Stimulated activated CD4-positive, alpha-beta T cell treated with anti-CD3 and anti-CD28 coated beads, TNF-alpha, amount 100 ng/mL, for 24 hours (primary cell): ENCODE measurements at regions not wholly inside any gene's neighbourhood (a gene's known extent, or its start where the extent isn't known, plus 50 kb on each side); places are given as distances from the start of the nearest gene placed in this dataset.

ENCODE experiments used
- DNase-seq, 3 experiments: peaks; one replicate each; pipeline ENCODE4 v3.0.0-alpha.2; 2020; ENCODE audit warnings: low read depth in 3 of 3

DNA sequence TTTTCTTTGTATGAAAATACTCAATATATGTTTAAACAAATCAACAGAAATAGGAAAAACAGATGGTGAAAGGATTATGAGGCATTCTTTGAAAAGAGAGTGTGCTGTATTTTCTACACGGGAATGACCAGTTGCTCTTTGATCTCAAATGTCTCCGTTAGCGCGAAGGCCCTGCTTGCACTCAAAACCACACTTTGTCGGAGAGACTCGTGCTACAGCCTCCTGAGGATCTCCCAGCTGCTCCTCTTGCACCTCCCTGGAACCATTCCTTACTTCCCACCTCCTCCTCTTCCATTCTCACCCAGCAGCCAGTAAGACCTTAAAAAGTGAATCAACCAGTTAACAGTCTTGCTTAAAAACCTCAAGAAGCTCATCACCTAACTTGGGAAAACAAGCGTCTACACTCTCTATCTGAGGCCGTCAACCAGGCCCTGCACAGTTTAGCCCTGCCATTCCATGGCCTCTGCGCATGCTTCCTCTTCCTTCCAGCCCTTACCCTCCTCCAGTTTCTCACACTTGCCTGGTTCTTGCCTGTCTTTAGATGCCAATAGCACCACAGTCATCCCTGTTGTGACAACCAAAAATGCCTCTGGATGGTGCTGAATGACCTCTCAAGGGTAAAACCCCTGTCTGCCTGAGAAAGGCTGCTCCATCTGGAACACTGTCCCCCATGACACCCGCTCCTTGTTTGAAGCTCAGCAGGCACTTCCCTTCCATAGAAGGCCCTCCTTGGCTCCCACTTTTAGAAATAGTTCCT lies 594.7 kb upstream of the WWC1 start:
- no peak for DNase-seq

DNA sequence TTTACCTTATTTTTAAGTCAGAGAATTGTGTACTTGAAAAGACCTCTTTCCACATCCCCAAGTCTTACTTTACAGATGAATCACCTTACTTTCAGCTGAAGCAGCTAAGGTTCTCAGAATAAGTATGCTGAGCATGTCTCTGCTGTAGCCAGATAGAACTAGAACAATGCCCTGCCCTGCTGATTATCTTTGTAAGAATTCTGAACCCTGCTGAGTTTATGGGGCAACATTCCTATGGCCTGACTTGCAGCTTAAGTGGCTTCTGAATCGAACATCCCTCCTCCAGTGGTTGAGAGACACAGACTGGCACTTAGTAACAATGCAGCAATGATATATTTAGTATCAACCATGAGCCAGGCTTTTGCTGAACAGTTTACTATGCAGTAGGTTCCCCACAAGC lies 592.0 kb upstream of the WWC1 start:
- no peak for DNase-seq

DNA sequence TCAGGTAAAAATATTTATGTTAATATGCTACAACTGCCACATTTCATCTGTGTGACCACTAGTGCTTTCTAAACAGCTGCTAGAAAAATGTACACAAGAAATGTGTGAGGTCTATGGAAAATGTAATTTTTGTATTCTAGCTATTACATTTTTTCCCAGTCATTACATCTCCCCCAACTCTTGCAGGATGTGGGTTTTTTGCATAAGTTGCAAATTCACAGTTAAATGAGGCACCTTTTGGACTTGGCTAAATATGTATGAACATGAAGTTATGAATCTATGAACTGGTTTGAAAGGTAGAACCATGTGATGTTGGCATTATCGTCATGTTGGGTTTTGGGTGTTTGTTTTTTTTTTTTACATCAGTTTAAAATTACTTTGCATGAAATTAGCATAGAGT lies 590.4 kb upstream of the WWC1 start:
- no peak for DNase-seq

DNA sequence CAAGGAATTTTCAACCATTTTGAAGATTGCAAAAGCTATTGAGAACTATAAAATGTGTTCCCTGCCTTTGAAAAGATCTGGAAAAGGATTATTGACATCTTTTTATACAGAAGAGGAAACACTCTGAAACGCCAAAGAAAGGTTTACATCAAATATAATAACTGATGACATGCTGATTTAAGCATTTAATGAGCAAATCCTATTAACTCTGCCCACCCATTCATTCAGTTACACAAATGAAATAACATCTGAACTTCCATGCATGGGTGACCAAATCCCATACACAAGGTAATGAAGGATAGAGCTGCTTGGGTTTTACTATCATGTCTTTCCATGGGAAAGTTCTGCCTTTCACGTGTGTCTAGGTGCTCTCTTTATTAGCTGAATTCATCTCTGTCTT lies 589.4 kb upstream of the WWC1 start:
- no peak for DNase-seq

DNA sequence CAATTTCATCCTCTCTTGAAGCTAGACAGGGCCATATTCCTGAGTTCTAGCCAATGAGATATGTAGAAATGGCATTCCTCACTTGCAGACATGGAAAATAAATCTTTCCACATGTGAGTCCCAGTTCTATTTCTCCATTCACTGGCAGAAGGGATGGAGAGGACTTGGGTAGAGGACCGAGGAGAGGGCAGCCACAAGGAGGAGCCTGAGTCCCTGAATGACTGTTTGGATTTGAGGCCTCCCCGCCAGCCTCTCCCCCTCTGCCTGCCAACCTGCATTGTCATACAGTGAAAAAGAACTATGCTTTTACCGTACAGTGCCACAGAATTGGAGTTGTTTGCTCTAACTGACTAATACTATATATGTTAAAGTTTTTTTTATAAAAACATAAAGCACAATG lies 583.0 kb upstream of the WWC1 start:
- DNase-seq, result no peak

DNA sequence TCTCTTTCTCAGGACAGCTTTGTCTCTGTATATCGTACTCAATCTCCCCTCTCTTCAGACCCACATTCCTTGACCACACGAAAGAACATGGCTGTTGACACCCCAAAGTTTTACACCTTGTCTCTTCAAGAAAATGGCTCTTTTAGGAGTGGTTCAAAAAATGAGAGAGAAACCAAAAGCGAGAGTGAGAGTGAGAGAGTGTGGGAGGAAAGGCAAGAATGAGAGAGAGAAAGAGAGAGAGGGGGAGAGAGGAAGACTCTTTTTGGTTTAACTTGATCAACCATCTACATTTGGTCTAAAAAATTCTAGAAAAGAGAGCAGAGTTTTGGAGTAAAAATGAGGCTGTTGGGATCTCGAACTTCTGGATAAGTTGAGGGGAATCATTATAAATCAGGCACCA lies 581.8 kb upstream of the WWC1 start:
- DNase-seq, result no peak

DNA sequence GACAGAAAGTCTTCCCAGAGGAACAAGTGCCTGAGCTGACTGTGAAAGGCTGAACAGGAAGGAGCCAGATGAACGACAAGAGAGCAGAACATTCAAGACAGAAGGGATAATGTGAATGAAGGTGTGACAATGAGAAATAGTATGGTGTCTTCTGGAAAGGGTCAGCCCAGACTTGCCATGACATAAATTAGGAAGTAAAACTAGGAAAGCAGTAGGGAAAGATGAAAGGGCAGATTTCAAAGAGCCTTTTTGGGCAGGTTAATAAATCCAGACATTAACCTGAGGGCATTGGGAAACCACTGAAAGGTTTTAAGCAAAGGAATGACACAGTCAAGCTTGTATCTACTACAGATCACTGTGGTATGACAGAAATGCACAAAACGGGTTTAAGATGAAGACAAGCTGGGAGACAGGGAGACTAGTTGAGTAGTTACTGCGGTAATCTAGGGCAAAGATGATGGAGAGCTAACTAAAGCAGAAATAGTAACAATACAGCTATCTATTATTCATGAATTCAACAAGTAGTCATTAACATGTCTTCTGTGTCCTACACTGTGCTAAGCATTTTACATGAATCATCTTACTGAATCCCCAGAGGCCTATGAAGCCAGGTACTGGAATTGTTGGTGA lies 580.9 kb upstream of the WWC1 start:
- DNase-seq, result no peak

DNA sequence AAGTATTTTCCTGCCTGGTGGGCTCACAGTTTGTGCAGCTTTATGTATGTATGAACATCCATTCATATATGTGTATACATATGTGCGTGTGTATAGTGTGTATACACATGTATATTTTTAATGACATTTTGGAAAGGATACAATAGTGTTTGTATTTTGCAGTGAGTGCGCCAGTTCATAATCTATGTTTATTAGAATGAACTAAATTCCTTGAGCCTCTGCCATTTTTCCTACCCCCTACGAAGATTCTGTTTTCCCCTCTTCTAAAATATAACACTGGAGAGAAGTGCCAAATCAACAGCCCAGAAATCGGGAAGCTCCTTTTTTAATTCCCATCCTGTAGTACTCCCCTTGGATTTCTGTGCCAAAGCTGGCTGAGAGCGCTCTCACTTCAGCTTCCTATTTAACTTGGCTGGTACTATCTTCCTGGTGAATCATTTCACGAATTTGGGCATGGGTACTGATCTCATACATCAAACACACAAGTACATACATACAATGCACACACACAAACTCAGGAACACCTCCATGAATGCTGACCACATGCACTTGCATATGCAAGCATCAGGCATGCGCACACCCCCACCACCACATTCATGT lies 578.4 kb upstream of the WWC1 start:
- no peak for DNase-seq

DNA sequence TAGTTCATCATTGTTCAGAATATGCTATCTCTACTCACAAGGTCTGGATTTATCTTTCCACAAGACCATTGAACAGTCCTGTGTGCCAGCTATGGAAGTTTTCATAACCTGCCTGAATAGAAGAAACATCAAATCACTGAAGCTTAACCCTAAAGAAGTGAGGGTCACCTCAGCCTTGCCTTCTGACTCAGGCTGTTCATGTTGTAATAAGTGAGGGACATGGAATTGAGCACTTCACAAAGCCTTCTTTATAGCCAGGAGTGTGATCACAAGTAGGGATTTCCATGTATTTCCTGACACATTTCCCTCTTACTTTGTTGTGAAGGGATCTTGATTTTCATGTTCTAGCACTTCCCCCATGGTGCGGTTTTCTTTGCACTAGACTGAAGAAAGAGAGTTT lies 577.5 kb upstream of the WWC1 start:
- no peak for DNase-seq

DNA sequence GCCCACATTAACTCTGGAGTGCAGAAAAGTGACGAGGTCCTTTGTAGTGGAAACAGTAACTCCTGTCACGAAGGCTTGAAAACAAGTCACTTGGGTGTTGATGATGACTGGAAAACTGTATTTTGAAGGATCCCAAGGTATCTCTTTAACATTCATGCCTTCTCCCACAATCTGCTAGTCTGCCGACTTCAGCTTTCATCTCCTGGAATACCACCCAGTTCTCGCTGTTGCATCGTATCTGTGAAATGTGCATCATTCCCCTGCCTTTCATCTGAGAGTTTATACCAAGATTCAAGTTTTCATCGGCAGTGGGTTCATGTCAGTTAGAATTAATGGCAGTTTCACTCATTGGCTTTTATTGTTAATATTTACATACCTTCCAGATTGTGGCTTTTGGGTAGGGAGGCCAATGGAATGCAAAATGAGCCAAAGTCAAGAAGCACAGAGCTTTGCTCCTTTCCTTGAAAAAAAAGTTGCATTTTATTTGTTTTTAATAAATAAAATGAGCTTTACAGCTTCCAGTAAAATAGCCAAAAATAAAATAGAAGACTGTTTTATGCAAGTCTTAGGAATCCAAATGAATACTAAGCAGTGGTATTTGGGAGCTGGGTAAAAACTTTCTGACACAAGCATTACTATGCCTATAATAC lies 575.2 kb upstream of the WWC1 start:
- DNase-seq, result no peak

DNA sequence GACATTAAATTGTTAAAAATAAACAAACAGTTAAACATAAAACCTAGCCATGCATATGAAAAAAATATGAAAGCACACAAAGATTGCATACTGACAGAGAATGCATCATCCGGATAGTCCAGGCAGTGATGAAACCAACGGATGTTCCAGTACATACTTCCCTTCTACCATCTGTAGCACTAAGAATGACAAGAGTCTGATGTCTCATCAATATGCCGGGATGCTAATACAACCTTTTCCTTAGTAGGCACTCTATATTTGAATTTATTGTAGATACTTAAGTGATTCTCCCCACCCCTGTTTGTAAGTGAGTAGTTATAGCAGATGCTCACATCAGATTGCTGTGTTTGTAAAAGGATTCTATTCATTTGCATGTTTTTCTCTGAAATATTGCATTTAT lies 571.2 kb upstream of the WWC1 start:
- DNase-seq, result no peak

DNA sequence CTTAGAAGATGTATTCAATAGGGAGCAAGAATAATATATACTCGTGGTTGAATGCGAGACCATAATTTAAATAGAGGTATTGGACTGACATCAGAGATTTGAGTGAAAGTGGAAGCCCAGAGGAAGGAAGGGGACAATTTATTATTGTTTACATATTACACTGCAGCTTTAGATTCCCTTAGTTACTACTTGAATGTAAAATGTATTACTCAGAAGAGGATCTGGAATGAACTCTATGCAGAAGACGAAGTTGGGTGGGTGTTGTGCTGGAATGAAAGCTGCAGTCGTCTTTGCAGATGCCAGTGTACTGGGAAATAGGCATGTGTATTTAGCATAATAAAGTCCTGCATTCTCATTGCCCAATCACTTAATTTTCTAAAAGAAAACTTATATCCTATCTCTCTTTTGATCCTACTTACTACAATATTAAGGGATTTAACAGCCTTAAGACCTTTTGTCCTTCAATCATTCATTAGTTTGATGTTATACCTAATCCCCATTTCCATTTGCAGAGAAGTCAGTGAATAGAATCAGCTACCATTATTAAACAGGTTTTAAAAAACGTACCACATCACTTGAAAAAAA lies 570.7 kb upstream of the WWC1 start:
- DNase-seq, result no peak

DNA sequence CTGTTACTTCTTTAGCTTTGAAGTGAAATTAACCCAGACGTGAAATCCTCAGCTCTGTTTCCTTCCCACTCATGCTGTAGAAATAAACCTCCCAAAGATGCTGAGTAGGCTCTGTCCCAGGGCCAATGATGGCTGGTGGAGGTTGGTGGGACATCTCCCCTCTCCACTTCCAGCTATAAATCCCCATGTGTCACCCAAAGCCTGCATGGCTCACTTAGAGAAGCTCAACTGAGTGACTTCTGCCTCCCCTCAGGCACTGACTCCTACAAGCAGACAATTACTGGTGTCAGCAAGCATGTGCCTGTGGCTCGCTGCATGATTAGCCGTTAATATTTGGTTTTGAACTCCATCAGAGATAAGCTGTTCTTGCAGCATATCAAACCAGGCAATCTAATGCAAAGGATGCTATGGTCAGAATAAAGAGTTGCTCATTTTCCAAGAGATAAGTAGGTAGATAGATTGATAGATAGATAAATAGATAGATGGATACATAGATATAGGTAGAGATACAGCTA lies 569.5 kb upstream of the WWC1 start:
- no peak for DNase-seq

DNA sequence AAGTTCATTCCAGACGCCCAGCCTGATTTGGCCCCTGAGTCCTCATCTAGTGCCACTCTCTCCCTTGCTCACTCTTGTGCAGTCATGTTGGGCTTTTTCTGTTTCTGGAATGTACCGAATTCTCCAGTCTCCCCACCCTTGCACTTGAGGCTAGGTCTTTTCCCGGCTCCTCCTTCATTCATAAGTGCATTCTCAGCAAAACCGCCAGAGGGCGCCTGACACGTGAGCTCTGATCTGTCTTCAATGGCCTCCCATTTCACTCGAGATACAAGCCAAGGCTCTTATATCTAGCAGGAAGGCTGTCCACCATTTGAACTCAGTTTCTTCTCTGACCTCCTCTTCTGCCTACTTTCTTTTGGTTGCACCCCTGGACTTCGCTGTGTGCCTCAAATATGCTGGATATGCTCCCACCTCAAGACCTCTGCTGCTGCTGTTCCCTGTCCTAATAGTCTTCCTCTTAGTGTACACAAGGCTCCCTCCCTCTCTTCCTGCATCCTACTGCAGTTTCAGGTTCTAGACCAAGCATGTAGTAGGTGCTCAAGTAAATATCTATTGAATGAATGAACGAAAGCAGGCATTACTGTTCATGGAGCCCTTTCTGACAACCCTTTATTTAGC lies 568.1 kb upstream of the WWC1 start:
- peak; percentile 7 to 49 (median 25) for DNase-seq

DNA sequence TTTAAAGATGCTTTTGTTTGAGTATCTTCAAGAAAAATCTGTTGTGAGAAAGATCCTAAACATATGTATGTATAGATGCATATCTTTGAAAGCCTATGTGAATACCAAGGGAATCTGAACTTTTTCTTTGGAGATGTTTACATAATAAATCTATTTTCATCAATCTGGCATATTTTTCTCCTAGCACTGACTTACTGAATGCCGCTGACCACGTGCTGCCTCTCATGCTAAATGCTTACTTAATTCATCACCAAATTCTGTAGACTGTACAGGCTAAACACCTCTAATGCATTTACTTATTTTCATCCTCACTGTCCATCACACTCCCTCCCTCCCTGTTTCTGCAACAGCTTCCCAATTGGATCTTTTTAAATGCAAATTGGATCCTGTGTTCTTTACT lies 566.2 kb upstream of the WWC1 start:
- no peak for DNase-seq

DNA sequence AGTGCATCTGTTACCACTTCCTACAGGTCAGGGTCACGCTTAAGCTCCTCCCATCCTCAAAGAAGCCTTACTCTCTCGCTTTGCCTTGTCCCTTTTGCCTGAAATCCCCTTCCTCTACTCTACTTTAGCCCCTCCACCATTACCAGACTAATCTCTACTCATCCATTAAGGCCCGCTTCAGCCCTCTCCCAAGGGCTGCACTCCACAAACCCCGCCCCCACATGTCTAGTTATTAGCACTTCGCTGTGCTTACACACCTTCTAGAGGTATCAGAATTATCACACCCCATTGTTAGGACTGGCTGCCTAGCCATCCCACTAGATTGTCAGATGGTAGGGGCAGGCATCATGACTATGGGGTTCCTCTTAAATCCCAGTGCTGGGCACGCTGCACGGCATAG lies 565.7 kb upstream of the WWC1 start:
- no peak for DNase-seq

DNA sequence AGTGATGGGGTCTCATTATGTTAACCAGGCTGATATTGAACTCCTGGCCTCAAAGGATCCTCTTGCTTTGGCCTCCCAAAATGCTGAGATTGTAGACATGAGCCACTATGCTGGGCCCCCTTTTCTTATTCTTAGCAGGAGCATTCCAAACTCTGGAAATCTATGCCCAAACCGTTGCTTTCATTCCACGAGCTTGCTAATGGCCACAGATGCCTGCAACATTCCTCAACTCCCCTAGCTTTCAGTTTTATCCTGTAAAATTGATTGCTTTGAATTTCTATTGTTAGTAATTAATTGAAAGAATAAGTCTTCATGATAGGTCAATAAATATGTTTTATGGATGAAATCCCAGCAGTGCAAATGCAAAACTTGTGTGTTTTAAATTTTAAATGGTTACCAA lies 564.8 kb upstream of the WWC1 start:
- no peak for DNase-seq

DNA sequence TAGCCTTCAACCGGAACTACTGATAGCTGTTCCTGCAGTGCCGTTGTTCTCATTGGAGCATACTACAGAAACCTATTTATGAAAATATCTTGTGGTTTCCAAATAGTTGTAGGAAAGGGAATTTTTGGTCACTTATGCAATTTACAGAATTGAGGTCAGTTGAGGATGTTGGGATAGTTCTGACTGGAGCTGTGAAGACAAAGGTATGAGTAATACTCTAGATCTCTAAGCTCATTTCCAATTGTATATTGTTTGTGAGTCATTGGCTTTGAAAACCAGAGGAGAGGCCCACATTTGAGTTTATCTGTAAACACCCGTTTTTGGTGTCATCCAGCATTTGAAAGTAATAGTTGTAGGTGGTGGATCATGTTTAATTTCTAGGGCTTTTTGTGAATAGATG lies 561.3 kb upstream of the WWC1 start:
- DNase-seq, result no peak

DNA sequence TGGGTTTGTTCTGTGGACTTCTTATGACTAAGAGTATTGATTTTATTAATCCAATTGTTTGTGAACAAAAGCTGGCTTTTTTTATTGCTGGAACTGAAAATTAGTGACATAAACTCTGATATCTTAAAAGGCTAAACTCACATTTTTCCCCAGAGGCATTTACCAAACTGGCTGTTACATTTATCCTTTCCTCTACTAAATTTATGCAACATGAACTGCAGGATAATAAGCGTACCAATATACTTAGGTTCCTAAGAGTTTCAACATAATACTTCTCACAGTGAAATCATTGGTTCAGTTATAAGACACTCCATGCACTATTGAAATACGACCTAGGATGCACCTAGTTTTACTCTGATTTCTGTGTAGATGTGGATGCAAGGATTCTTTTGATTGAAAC lies 560.8 kb upstream of the WWC1 start:
- no peak for DNase-seq

DNA sequence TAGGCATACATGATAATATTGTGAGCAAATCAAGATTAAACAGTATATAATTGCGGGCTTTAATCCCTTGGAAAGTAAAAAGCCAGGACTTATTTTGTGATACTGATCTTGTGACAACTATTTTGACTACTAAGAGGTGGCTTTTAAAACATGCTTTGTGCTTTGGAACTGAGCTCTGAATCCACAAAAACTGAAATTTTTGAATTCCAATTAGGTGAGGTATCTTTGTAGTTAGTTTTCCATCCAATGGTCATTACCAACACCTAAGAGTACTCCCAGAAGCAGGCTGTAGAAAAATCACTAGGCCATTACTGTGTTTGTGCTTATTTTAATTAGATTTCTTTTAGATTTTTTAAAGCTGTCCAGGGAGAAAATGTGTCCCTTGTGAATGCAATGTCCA lies 559.5 kb upstream of the WWC1 start:
- no peak for DNase-seq

DNA sequence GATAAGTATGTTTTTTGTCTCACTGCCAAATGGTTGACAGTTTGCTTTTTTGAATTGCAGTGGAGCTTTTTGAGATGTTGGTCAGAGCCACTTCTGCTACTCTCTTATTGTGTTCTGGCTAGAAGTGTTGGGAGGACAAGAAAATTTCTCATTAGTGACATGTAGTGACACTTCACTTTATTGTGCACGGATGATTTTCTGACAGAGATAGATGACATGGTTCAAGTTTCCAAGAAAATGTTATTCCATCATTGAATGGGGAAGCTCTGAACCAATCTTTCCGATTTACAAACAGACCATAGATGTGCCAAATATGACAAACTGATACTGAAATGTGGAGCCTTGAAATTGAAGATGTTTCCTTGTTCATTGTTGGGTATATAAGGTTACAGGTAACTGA lies 558.9 kb upstream of the WWC1 start:
- DNase-seq, result no peak

DNA sequence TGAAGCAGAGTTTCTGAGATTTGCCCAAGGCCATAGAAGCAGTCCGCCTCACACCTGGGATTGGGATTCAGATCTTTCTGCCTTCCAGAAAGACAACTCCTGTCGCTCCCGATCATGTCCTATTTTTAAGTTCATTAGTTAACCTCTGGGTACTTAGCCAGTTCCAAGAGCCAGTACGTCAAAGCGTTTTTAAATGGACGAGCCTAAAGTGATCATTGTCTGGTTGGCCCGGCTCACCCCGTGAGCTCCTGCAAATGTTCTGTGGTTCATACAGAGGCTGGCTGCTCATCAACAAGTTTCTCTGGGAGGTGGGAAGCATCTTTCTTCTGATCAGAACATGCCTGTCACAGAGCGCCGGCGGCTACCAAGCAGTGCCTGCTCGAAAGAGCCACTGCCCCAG lies 554.5 kb upstream of the WWC1 start:
- no peak for DNase-seq
